ENCODE measurements at regions not wholly inside any gene's neighbourhood (a gene's known extent, or its start where the extent isn't known, plus 50 kb on each side); places are given as distances from the start of the nearest gene placed in this dataset.
"Not testable (repeated sequence)": the region's sequence is repeated elsewhere in the genome, so short reads cannot be mapped to it uniquely, and the experiment has no call there.

DNA sequence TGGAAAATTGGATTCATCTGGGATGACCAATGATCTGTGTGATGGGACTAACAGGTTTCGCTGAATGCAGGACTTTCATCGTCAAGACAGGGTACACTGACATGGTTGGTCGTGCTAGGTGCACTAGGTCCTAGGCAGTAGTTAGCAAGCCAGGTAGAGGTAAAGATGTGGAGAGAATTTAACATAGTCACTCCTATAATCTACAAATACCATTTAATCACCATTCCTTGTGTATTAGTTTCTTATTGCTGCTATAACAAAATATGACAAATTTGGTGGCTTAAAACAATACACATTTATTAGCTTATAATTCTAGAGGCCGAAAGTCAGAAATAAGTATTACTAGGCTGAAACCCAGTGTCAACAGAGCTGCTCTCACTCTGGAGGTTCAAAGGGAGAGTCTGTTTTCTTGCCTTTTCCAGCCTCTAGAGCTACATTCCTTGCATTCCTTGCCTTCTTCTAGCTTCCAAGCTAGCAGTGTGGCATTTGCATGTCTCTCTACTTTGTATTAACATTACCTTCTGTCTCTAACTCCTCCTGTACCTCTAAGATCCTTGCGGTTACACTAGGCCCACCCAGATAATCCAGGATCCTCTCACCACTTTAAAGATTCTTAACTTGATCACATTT lies 98.7 kb upstream of the GRIA3 start:
- no peak for DNase-seq (ENCODE audit: low read depth)

GRCh38 chrX:123086768-123087167 lies 97.3 kb upstream of the GRIA3 start:
- no peak for DNase-seq (ENCODE audit: low read depth)

DNA sequence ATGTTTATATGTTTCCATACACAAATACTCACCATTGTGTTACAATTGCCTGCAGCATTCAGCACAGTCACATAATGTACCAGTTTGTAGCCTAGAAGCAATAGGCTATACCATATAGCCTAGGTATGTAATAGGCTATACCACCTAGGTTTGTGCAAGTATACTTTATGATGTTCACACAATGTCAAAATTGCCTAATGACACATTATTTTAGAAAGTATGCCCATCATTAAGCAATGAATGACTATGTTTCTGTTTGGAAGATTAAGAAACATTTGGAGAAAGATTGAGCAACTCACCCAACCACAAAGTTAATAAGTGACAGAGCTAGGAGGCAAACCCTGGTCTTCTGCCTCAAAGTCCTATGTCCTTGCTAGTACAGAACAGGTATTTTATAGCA lies 96.8 kb upstream of the GRIA3 start:
- no peak for DNase-seq (ENCODE audit: low read depth)

GRCh38 chrX:123088331-123088730 lies 95.7 kb upstream of the GRIA3 start:
- DNase-seq (ENCODE audit: low read depth) = no peak

DNA sequence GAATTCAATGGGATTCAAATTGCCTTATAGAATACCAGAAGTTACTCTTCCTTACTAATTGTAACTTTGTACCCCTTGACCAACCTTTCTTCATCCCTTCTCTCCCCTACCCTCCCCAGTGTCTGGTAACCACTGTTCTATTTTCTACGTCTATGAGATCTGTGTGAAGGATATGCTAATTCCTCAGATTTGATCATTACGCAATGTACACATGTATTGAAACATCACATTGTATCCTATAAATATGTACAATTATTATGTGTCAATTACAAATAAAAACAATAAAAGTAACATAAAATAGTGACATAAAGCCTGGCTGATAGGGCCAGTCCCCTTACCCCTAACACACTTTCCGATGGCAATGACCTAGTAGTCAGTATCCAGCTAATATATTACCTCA lies 95.1 kb upstream of the GRIA3 start:
- no peak for DNase-seq (ENCODE audit: low read depth)

DNA sequence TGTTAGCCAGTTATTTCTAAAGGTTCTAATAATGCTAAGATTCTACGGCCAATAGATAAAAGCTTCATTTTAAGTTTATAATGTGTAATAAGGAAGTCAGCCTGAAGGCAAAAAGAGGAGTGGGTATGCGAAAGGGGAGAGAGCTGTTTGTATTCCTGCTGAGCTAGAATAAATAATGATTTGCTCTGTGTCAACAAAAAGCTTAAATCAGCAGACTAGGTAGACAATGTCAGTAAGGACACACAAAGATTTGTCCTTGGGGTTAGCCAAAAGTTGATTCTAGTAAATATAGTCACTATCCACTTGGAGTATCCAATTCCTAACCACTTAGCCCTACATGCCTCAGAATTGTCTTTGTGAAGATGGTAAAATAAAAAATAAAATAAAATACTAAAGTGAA lies 90.3 kb upstream of the GRIA3 start:
- no peak for DNase-seq (ENCODE audit: low read depth)

DNA sequence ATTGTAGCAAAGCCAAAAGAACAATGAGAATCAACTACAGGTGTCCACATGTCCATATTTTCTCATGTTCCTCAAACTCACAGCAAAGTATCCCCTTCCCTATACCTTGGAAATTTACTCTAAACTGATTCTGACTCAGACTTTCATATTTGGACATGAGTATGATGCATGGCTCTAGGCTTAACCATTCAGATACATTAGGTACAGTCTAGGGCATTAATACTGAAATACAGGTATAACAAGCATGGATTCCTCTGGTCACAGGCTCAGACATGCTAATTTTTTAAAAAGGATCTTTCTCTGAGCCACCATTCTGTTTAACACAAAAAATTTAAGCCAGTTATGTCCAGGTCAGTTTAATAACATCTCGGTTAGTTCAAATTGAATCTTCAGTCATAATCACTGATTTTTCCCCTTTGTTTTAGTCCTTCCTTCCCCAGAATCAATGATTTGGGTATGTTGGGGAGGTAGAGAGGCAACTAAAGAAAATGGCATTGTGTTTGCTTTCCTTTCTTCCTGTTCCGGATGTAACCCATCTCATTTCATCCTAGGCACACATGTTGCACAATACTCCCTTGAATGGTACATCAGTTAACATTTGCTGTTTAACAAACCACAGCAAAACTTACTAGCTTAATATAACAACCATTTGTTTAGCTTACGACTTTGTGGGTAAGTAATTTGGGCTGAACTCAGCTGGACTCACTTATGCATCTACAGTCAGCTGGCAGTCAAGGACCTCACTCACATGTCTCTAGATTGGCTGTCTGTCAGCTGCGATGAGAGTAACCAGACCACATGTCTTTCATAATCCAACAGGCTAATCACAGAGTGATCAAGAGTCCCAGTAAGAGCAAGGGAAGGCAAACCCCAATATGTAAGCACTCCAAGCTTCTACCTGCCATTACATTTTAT lies 75.3 kb upstream of the GRIA3 start:
- no peak for DNase-seq (ENCODE audit: low read depth)

GRCh38 chrX:123121241-123121640 lies 62.8 kb upstream of the GRIA3 start:
- DNase-seq (ENCODE audit: low read depth) = no peak

- DNase-seq (ENCODE audit: low read depth) = not testable (repeated sequence)
Measured at GRCh38 chrX:123129805-123130204, 54.3 kb upstream of the GRIA3 start.
